Brain microvascular endothelial cell (primary cell): ENCODE measurements at regions not wholly inside any gene's neighbourhood (a gene's known extent, or its start where the extent isn't known, plus 50 kb on each side); places are given as distances from the start of the nearest gene placed in this dataset.
"Not testable (repeated sequence)": the region's sequence is repeated elsewhere in the genome, so short reads cannot be mapped to it uniquely, and the experiment has no call there.

ENCODE experiments used
- DNase-seq: peaks from one replicate; pipeline ENCODE4 v3.0.0-alpha.2; 2020
- H3K27ac ChIP-seq: fragments of 250-450 bp; sonication (Bioruptor Pico); 2 replicates; pipeline ENCODE4 v1.5.1; 2020; ENCODE audit warnings: mild to moderate bottlenecking, moderate library complexity
- H3K27me3 ChIP-seq: fragments of 250-450 bp; sonication (Bioruptor Pico); replicated peaks from 2 replicates; pipeline ENCODE4 v1.5.1; 2020; ENCODE audit warnings: mild to moderate bottlenecking
- H3K36me3 ChIP-seq: fragments of 250-450 bp; sonication (Bioruptor Pico); replicated peaks from 2 replicates; pipeline ENCODE4 v1.5.1; 2020; ENCODE audit warnings: mild to moderate bottlenecking
- H3K4me3 ChIP-seq: 2 replicates; pipeline ENCODE4 v1.5.1; 2011; ENCODE audit warnings: low read depth, mild to moderate bottlenecking, control low read depth, low read length, moderate library complexity
- in situ Hi-C: cut with HindIII; loops from 2 replicates; pipeline ENCODE4 v1.10.0; 2017; ENCODE audit warnings: low sequenced_read_pairs, low pct_ligation_motif_present
- TF ChIP-seq, protein P1 (sequence below): IDR thresholded peaks from 2 replicates; pipeline ENCODE4 v1.5.1; 2011; ENCODE audit warnings: low read depth, mild to moderate bottlenecking, moderate library complexity, low read length, control low read depth, inconsistent platforms; ENCODE audit errors: missing control alignments

DNA sequence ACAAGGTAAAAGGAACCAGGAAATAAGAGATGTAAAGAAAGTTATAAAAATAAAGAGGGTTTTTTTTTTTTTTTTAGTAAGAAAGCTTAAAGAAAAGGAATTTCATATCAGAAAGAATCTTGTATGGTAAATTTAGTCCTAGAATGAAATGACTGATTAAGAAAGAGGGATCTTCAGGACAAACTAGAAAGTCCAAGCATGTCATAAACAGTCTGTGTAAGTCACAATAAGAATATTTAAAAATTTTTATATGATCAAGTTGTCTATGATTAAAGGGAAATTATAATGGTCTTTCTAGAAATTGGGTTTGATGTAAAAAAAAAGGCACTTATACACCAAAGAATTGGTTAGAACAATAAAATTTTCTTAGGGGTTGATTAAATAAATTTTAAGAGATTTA lies 289.5 kb downstream of the XPNPEP1 start:
- in situ Hi-C loops = no loop called here
- TF ChIP-seq, protein P1, sequence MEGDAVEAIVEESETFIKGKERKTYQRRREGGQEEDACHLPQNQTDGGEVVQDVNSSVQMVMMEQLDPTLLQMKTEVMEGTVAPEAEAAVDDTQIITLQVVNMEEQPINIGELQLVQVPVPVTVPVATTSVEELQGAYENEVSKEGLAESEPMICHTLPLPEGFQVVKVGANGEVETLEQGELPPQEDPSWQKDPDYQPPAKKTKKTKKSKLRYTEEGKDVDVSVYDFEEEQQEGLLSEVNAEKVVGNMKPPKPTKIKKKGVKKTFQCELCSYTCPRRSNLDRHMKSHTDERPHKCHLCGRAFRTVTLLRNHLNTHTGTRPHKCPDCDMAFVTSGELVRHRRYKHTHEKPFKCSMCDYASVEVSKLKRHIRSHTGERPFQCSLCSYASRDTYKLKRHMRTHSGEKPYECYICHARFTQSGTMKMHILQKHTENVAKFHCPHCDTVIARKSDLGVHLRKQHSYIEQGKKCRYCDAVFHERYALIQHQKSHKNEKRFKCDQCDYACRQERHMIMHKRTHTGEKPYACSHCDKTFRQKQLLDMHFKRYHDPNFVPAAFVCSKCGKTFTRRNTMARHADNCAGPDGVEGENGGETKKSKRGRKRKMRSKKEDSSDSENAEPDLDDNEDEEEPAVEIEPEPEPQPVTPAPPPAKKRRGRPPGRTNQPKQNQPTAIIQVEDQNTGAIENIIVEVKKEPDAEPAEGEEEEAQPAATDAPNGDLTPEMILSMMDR = no peak
- Histone ChIP-seq H3K36me3 (no peaks in the 10 kb centered on the region), H3K27ac (no peak overlapping the region), H3K4me3 (no peak overlapping the region), H3K27me3 (no peaks in the 10 kb centered on the region)
- DNase-seq = no peak

DNA sequence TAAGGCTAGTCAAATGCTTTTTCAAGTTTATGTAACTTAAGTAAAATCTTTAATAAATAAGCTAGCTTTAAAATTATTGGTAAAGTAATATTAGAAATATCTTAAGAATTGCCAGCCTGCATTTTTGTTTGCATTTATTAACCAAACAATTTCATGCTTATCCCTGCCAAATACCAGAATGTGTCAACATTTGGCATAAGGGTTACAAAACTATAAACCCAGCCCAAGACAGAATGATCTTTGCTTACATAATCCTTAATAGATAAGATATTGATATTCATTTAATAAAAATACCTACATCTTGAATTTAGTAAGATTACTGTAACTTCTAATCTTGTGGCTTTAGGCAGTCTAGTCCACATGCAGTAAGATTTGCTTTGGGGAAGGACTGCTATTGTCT lies 290.3 kb downstream of the XPNPEP1 start:
- DNase-seq, H3K27me3 ChIP-seq, in situ Hi-C loops, H3K4me3 ChIP-seq, H3K27ac ChIP-seq, H3K36me3 ChIP-seq: not testable (repeated sequence)

DNA sequence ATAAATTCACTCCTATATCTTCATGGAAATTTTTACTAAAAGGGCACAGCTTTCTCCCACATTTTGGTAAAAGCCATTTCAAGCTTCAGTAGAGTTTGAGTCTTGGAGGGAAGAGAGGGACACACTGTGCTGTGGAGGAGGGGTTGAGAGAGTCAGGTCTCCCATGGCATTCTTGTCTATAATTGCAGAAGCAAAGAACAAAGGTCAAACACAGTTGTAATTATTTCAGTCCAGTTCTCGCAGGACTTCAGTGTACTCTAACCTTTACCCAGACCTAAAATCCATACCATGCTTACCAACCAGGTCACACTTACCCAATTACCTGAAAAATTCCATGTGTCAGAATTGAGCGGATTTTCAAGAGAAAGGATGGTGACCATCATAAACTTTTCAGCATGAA lies 298.4 kb downstream of the XPNPEP1 start:
- H3K27me3 ChIP-seq = no peaks in the 10 kb centered on the region
- in situ Hi-C loops = no loop called here
- no peak overlapping the region for H3K27ac ChIP-seq
- H3K4me3 ChIP-seq = no peak overlapping the region
- DNase-seq = no peak
- H3K36me3 ChIP-seq = no peaks in the 10 kb centered on the region
- TF ChIP-seq, protein P1 = no peak

DNA sequence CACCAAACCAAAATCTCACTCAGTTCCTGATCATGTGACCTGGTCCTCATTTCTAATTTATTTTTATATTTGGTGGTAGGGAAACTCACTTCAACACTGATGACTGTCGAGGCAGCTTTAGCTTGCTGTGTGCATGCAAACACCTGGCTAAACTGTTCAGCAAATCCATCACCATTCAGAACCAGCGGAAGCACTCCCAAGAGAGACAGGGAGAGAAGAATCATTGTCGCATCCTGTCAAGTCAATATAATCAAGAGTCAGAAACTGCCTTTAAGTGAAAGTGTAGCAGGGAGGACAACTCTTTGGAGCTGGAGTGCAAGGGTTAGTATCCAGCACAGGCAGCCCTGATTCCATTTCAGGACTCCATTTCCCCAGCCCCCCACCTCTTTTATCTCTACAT lies 300.7 kb downstream of the XPNPEP1 start:
- H3K27ac ChIP-seq = no peak overlapping the region
- TF ChIP-seq, protein P1 = no peak
- H3K36me3 ChIP-seq = no peaks in the 10 kb centered on the region
- H3K27me3 ChIP-seq = no peaks in the 10 kb centered on the region
- in situ Hi-C loops = no loop called here
- no peak for DNase-seq
- H3K4me3 ChIP-seq = no peak overlapping the region

DNA sequence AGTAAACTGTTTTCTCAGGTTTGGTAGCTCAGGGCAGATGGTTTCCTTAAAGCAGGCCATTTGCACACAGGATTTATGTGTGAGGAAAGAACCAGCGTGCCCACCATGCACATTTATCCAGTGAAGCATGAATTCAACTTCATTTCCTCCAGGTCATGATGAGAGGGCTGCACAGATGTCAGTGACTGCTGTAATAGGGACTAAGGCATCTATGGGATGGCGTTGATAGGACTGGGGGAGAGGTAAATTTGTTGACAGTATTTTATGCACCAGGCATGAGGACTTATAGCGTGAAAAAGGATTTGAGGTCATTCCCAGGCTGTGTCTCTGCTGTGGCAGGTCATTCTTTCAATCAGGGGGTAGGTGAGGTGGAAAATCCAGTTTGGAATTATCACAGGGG lies 302.9 kb downstream of the XPNPEP1 start:
- no peak for DNase-seq
- TF ChIP-seq, protein P1 = no peak
- Histone ChIP-seq H3K27me3 (no peaks in the 10 kb centered on the region), H3K27ac (no peak overlapping the region), H3K4me3 (no peak overlapping the region), H3K36me3 (no peaks in the 10 kb centered on the region)
- in situ Hi-C loops = no loop called here

DNA sequence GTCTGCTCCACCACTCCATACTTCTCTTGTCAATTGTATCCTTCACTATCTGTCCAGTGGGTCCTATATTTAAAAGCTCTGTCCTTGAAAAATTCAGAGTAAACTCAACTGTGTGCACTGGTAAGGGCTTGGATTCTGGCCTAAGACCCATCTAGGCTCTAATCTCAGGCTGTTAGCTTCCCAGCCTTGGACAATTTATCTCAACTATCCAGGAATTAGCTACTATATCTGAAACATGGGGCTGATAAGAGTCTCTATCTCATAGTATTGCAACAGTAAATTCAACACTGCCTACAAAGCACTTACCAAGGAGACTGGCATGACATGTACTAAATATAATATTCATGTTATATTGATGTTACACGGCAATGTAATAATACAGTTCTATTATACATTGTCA lies 303.4 kb downstream of the XPNPEP1 start:
- TF ChIP-seq, protein P1 = no peak
- in situ Hi-C loops = no loop called here
- Histone ChIP-seq H3K4me3 (no peak overlapping the region), H3K27ac (no peak overlapping the region), H3K36me3 (no peaks in the 10 kb centered on the region), H3K27me3 (no peaks in the 10 kb centered on the region)
- no peak for DNase-seq
